HG02610 (cell line): ENCODE measurements at regions not wholly inside any gene's neighbourhood (a gene's known extent, or its start where the extent isn't known, plus 50 kb on each side); places are given as distances from the start of the nearest gene placed in this dataset.

ENCODE experiments used
- ATAC-seq: cut with Tn5 transposase; IDR thresholded peaks from one replicate; pipeline ENCODE4 v1.9.1; 2021; ENCODE audit warnings: mild to moderate bottlenecking, moderate library complexity; ENCODE audit not compliant: unreplicated experiment

- ATAC-seq, result no peak
Measured at GRCh38 chr16:16868727-16869126, 489.8 kb downstream of the NPIPA7 start.

DNA sequence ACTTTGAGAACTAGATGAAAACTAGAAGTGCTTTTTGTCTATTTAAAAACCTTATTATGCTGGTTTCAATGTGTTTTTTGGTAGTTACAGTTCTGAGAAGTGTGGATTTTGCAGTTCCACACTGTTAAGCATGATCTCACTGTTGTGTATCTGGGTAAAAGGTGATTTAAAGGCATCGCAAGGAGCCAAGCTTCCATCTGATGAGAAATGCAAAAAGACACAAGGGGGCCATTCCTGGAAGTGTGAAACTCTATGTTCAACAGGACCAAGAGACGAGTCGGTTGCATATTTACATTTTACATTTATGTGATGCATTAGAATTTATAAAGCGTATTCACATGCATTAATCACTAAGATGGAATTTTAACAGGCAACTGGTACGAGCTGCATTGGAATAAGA lies 490.8 kb downstream of the NPIPA7 start:
- ATAC-seq, result no peak

DNA sequence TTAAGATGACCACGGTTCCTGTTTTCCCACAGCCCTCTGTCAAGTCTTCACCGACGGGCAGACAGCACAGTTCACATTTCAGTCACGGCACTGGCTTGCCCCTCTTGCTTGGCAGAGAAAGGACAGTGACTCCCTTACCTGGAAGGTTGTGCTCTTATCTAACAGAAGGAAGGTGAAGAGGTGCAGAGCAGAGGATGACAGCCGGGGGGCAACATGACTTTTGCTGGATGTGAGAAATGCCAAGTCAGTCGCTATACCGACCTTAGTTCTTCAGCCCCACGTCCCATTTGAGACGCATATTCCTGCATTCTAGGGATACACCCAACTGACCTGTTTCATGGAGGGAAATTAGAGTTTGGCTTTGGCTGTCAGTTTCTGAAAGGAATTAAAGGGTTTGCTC lies 492.3 kb downstream of the NPIPA7 start:
- ATAC-seq, result no peak

DNA sequence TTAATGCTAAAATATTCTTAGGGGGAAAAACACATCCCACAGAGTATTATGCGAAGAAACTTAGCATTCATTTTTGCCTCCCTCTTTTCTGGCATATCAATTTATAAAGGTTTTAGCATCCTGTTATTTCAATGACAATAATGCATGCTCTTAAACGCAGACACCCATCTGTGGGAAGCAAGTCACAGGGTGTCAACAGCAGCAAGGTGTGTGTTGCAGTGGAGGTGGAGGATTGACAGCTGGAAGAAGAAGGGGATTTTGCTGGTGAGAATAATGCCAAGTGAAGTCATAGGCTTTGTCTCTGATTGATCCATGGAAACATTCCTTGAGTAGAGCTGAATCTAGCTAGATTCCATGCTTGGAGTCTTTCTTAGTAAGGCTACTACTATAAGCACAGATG lies 498.1 kb downstream of the NPIPA7 start:
- ATAC-seq, result no peak

GRCh38 chr16:16879567-16880251 lies 500.8 kb downstream of the NPIPA7 start:
- no peak for ATAC-seq

DNA sequence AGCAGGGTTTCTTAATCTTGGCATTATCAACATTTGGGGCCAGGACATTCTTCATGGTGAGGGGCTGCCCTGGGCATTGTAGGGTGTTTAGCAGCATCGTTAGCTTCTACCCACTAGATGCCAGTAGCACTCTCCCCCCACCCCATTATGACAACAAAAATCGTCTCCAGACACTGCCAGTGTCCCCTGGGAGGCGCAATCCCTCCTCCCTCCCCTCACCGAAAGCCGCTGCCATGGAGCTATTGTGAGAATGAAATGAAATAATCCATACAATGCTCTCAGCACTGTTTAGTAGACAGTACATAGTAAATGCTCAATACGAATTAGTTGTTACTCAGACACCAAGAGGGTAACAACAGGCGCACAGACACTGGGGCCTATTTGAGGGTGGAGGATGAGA lies 502.9 kb downstream of the NPIPA7 start:
- no peak for ATAC-seq

DNA sequence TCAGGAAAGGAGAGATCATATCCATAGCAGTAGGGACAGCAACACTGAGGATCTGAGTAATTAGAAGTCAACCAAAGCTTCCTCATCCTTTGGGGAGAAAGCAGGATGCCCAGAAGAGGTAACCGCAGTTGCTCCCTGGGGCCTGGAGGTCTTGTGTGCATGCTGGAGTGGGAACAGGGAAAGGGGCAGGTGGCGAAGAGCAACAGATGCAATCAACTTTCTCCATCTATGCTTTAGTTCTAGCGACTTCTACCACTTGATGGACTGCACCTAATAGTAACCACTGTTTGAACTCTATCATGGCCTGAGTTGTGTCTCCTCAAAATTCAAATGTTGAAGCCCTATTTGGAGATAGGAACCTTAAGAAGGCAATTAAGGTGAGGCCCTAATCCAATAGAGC lies 503.8 kb downstream of the NPIPA7 start:
- no peak for ATAC-seq

DNA sequence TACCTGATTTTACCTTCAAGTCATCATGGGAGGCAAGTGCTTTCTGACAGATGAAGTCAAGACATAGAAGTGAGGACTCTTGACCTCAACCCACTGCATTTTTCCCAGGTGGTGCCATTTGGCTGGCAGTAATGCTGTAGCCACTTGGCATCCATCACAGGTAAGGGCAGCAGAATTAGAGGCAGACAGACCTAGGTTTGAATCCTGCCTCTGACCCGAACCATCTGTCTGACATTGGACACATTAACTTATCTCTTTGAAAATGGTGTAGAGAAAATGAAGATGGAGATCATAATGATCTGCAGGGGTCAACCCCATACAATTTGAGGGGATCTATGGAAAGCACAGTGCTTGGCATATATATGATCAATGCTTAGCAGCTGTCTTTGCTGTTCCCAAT lies 505.5 kb downstream of the NPIPA7 start:
- no peak for ATAC-seq

GRCh38 chr16:16887193-16887592 lies 508.3 kb downstream of the NPIPA7 start:
- ATAC-seq, result no peak

GRCh38 chr16:16890964-16891363 lies 512.0 kb downstream of the NPIPA7 start:
- ATAC-seq, result no peak

- no peak for ATAC-seq
Measured at GRCh38 chr16:16904601-16905000, 525.7 kb downstream of the NPIPA7 start.

DNA sequence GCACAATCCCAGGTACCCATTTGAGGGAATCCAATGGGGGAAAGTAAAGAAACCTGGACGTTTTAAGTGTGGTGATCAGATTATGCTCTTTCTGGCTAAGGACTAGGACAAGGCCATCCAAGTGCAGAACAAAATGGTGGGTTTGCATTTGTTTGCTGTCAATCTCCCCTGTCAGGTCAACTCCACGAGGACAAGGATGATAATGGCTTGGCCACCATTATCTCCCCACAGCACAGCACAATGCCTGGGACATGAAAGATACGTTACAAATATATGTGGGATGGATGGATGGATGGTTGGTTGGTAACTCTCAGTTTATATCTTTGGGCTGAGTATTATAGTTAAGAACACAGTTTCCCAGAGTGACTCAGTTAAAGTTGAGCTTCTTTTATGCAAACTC lies 526.9 kb downstream of the NPIPA7 start:
- ATAC-seq, result no peak

DNA sequence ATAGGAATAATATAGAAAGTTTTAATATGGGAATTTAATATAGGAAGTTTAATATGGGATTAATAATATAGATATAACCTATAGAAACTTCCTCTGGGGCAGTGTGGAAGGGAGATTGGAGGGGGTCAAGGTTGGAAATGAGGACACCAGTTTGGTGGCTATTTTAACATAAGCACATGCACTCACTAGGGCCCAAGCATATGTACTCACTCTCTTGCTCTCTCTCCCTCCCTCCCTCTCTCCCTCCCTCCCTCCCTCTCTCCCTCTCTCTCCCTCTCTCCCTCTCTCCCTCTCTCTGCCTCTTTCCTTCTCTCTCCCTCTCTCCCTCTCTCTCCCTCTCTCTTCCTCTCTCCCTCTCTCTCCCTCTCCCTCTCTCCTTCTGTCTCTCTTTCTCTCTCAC lies 528.1 kb downstream of the NPIPA7 start:
- ATAC-seq, result no peak

DNA sequence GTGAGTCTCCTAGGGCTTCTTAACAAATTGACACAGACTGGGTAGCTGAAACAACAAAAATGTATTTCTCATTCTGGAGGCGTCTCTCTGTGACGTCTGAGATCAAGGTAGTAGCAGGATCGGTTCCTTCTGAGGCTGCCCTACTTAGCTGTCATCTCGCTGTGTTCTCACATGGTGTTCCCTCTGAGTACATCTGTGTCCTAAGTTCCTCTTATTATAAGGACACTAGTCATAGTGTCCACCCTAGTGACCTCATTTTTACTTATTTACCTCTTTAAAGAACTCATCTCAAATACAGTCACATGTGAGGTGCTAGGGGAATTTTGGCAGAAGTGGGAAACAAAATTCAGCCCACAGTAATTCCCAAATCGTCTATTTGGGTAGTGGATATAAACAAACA lies 529.1 kb downstream of the NPIPA7 start:
- no peak for ATAC-seq

DNA sequence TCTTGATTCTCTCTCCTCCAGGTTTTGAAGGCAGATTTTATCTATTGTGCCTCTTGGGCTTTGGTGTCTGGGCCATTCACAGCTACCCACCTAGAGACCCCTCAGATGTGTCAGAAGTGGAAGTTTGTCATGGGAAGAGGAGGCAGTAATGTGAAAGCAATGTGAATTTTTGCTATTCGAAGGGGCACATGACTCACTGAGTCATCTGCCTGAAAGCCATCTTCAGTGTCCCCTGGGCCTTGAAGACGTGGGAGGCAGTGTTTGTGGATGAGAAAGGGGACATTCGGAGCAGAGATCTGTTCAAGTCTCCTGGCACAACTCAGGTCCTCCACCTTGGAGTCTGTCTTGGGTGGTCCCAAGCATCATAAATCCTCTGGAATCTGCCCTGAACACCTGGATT lies 530.2 kb downstream of the NPIPA7 start:
- ATAC-seq, result no peak

DNA sequence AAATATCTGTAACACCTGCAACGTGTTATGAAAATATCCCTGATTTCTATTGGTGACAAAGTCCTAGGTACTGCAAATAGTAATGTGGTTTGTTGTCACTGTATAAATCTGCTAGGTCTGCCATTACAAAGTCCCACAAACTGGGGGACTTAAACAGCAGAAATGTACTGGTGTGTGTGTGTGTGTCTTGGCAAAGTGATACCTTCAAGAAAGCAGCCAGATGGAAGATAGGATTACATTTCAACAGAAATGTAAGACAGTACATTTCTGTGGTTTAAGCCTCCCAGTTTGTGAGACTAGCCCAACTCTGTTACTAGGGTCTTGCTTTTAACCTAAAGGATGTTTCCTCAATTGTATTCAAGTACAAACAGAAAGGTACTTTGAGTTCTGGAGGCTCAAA lies 531.7 kb downstream of the NPIPA7 start:
- no peak for ATAC-seq

- ATAC-seq, result no peak
Measured at GRCh38 chr16:16915771-16916170, 536.8 kb downstream of the NPIPA7 start.

DNA sequence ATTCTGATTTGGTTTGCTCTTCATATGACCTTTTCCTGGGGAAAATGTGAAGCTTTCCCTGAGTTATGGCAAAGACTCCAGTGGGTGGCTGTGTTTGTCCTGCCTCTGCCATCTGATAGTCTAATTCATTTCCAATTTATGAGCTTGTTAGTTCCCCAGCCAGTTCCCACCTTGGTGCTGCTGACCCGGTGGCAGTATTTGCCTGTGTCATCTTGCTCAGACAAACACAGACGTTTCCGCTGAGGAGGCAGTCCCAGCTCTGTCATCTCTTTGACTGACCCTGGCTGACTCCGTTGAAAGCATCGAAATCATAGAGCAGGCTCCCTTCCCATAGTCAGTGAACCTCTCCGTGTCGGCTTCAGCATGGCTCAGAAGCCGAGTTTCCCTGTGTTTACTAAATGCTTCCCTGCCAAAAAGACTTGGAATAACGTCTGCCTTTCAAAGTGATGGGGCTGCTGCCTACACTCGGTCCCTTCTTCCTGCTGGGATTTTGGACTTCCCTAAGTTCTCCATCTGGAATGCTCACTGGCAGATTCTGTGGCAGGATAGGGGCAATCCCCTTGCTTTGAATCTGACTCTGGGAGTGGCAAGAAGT lies 538.3 kb downstream of the NPIPA7 start:
- ATAC-seq, result no peak

DNA sequence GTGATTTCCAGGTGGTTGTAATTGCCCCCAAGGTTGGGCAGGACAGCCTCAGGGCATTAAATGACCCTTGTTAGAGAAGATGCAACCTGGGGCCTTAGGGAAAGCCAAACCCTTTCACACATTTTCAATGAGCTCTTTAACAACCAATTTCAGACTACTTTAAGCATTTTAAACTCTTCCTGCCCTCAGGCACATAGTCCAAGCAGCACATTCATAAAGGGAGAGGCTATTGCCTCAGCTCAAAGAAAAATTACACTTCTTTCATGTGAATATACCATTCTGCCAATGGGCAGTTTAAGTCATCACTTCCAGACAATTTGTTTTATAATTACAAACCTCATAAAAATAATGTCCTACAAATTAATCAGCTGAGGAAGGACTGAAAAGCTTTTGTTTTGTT lies 544.5 kb downstream of the NPIPA7 start:
- no peak for ATAC-seq

GRCh38 chr16:16924613-16925012 lies 545.7 kb downstream of the NPIPA7 start:
- ATAC-seq, result no peak

DNA sequence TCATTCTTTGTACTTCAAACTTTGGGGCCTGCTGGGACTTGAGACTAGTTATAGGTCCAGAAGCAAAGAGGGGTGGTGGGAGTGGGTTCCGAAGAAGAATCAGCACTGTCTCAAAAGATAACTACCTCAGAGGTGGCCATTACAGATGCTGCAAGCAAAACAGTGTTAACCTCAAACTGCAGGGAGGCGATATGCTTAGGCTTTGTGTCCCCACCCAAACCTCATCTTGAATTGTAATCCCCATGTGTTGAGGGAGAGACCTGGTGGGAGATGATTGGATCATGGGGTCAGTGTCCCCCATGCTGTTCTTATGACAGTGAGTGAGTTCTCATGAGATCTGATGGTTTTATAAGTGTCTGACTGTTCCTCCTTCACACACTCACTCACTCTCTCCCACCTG lies 545.3 kb downstream of the XYLT1 start:
- no peak for ATAC-seq

DNA sequence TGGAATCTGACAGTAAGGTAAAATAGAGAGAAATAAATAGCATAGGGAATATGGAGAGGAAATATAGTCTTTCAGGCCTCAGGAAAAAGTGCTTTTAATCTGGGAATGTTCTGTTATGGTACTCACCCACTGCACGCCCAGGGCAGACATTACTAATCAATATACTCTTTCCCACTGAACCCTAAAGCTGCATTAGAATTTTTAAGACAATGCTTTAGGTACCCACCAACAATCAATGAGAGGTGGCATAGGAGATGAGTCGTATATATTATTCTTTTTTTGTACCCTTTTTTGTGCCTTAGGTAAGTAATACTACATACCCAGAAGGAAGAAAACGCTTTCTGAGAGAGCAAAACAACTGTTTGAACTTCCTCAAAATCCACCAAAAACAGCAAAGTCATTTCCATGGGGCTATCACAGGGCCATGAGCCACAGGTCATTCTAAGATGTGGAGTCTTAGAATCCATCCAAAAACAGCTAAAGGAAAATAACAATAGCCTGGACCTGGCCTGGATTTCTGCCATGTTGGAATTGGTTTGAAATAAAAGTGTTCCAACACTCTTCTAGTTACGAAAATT lies 542.1 kb downstream of the XYLT1 start:
- no peak for ATAC-seq
